HCT116 (cell line): ENCODE measurements at regions not wholly inside any gene's neighbourhood (a gene's known extent, or its start where the extent isn't known, plus 50 kb on each side); places are given as distances from the start of the nearest gene placed in this dataset.

Experiments used
- ATAC-seq: fragments of 200-7000 bp; cut with Tn5 transposase; 2 replicates; pipeline ENCODE4 v1.9.1; 2020; ENCODE audit warnings: mild to moderate bottlenecking, moderate library complexity
- BruUV-seq: library from RNA; stranded (reverse); fragments of 400-500 nt; replicated peaks from 2 replicates; lab custom pipeline; 2021; lab: Mats Ljungman, UMichigan
- CTCF ChIA-PET: fragments of 300-600 bp; sonication (Branson Sonifier 250); formaldehyde crosslinking; loops from one replicate; lab custom pipeline; 2021; ENCODE audit warnings: antibody characterized with exemption; lab: Charles Lee
- POLR2A ChIA-PET: fragments of 300-600, 350-600 bp; sonication (Branson Sonifier 250); formaldehyde crosslinking; loops from one replicate; lab custom pipeline; 2021; ENCODE audit warnings: antibody characterized with exemption; lab: Charles Lee
- RAD21 ChIA-PET, 2 experiments: fragments of 300-600 bp; sonication (Branson Sonifier 250); formaldehyde crosslinking; loops; one replicate each; lab custom pipeline; 2023; ENCODE audit warnings: low total read pairs in 2 of 2; ENCODE audit not compliant: uncharacterized antibody in 2 of 2, unreplicated experiment in 2 of 2, low non-redundant PET in 1 of 2; lab: Charles Lee
- DNase-seq: peaks from one replicate; pipeline ENCODE4 v3.0.0-alpha.2; 2010; ENCODE audit warnings: low read depth, low spot score
- H2AFZ ChIP-seq: fragments of 200-600 bp; shearing (Covaris generic), sonication (generic); 2 replicates; pipeline ENCODE4 v1.6.1; 2017; ENCODE audit warnings: low read depth, mixed run types, mixed read lengths, antibody characterized with exemption, low read length; ENCODE audit not compliant: poor library complexity, severe bottlenecking
- H3K27ac ChIP-seq: 2 replicates; pipeline ENCODE4 v1.5.1; 2012; ENCODE audit warnings: low read depth, low read length
- H3K27me3 ChIP-seq: fragments of 200-600 bp; sonication (generic); 2 replicates; pipeline ENCODE4 v1.6.1; 2016; ENCODE audit warnings: mixed run types, low read length, mixed read lengths; ENCODE audit not compliant: insufficient read depth
- H3K36me3 ChIP-seq, 2 experiments: fragments of 200-500 bp in 1 of 2; fragments of 200-600 bp in 1 of 2; sonication (Bioruptor generic) in 1 of 2; sonication (generic) in 1 of 2; 2 replicates each; pipeline versions ENCODE4 v1.5.1 to v1.6.1; 2014 to 2016; ENCODE audit warnings: low read length in 2 of 2, inconsistent platforms in 1 of 2, mixed read lengths in 1 of 2, mixed run types in 1 of 2; ENCODE audit not compliant: insufficient read depth in 2 of 2, control insufficient read depth in 1 of 2
- H3K4me1 ChIP-seq, 2 experiments: fragments of 200-600 bp in 1 of 2; sonication (generic) in 1 of 2; 2 replicates each; pipeline versions ENCODE4 v1.5.1 to v1.6.1; 2012 to 2017; ENCODE audit warnings: low read length in 2 of 2, inconsistent platforms in 1 of 2, mild to moderate bottlenecking in 1 of 2, mixed read lengths in 1 of 2, mixed run types in 1 of 2, moderate library complexity in 1 of 2; ENCODE audit not compliant: insufficient read depth in 2 of 2, control insufficient read depth in 1 of 2
- H3K4me2 ChIP-seq: fragments of 200-600 bp; sonication (generic); 2 replicates; pipeline ENCODE4 v1.6.1; 2017; ENCODE audit warnings: mixed run types, low read length, mixed read lengths
- H3K4me3 ChIP-seq, 2 experiments: fragments of 200-600 bp in 1 of 2; sonication (generic) in 1 of 2; replicated peaks in 1 of 2; 2 replicates each; pipeline ENCODE4 v1.5.1; 2011 to 2016; ENCODE audit warnings: low read length in 2 of 2, control low read depth in 1 of 2, low read depth in 1 of 2, mild to moderate bottlenecking in 1 of 2, mixed read lengths in 1 of 2, mixed run types in 1 of 2
- H3K79me2 ChIP-seq: fragments of 200-600 bp; sonication (generic); 2 replicates; pipeline ENCODE4 v1.6.1; 2017; ENCODE audit warnings: mild to moderate bottlenecking, mixed run types, low read length, moderate library complexity, mixed read lengths; ENCODE audit not compliant: insufficient read depth
- H3K9ac ChIP-seq: fragments of 200-600 bp; sonication (generic); 2 replicates; pipeline ENCODE4 v1.6.1; 2016; ENCODE audit warnings: low read length, mixed read lengths
- H3K9me2 ChIP-seq: fragments of 200-600 bp; sonication (generic), shearing (Covaris generic); 2 replicates; pipeline ENCODE4 v1.6.1; 2017; ENCODE audit warnings: mixed run types, mild to moderate bottlenecking, moderate library complexity; ENCODE audit not compliant: insufficient read depth
- H3K9me3 ChIP-seq, 2 experiments: fragments of 200-500 bp in 1 of 2; fragments of 200-600 bp in 1 of 2; sonication (Bioruptor generic) in 1 of 2; sonication (generic) in 1 of 2; 2 replicates each; pipeline ENCODE4 v1.6.1; 2014 to 2017; ENCODE audit warnings: low read length in 2 of 2, mixed read lengths in 2 of 2, inconsistent platforms in 1 of 2, low read depth in 1 of 2, mild to moderate bottlenecking in 1 of 2, mixed run types in 1 of 2, moderate library complexity in 1 of 2; ENCODE audit not compliant: control insufficient read depth in 1 of 2, insufficient read depth in 1 of 2
- H4K20me1 ChIP-seq: fragments of 200-600 bp; sonication (generic), shearing (Covaris generic); 2 replicates; pipeline ENCODE4 v1.6.1; 2017; ENCODE audit warnings: mixed run types, mild to moderate bottlenecking, moderate library complexity; ENCODE audit not compliant: insufficient read depth
- ATF3 ChIP-seq: IDR thresholded peaks from 2 replicates; pipeline ENCODE4 v1.6.1; 2012
- CEBPB ChIP-seq: IDR thresholded peaks from 2 replicates; pipeline ENCODE4 v1.6.1; 2012; ENCODE audit warnings: low read depth
- CTCF ChIP-seq, 3 experiments: fragments of 200-600 bp in 1 of 3; sonication (generic) in 1 of 3; IDR thresholded peaks in 2 of 3; conservative IDR thresholded peaks in 1 of 3; 2 replicates each; pipeline ENCODE4 v1.5.1; 2012 to 2017; ENCODE audit warnings: low read depth in 2 of 3, low read length in 2 of 3, antibody characterized with exemption in 1 of 3, borderline replicate concordance in 1 of 3, control low read depth in 1 of 3, mild to moderate bottlenecking in 1 of 3, mixed read lengths in 1 of 3, mixed run types in 1 of 3, moderate library complexity in 1 of 3; ENCODE audit not compliant: insufficient read depth in 1 of 3
- EZH2 ChIP-seq: fragments of 200-600 bp; sonication (generic); IDR thresholded peaks from 2 replicates; pipeline ENCODE4 v1.6.1; 2017; ENCODE audit warnings: antibody characterized with exemption, mixed run types
- FOSL1 ChIP-seq: IDR thresholded peaks from 2 replicates; pipeline ENCODE4 v1.6.1; 2012; ENCODE audit warnings: low read depth
- JUND ChIP-seq: IDR thresholded peaks from 2 replicates; pipeline ENCODE4 v1.6.1; 2012
- POLR2A ChIP-seq: IDR thresholded peaks from 2 replicates; pipeline ENCODE4 v1.7.0; 2011; ENCODE audit warnings: borderline replicate concordance; ENCODE audit not compliant: insufficient read depth, insufficient read length; ENCODE audit errors: extremely low read depth
- SP1 ChIP-seq: IDR thresholded peaks from 2 replicates; pipeline ENCODE4 v1.6.1; 2012; ENCODE audit warnings: low read depth
- SRF ChIP-seq: IDR thresholded peaks from 2 replicates; pipeline ENCODE4 v1.6.1; 2012; ENCODE audit warnings: low read depth
- YY1 ChIP-seq: IDR thresholded peaks from 2 replicates; pipeline ENCODE4 v1.6.1; 2011; ENCODE audit warnings: low read length, low read depth, moderate library complexity, mild to moderate bottlenecking; ENCODE audit not compliant: insufficient replicate concordance; ENCODE audit errors: extremely low read depth
- ZFX ChIP-seq: fragments of 450-650 bp; IDR thresholded peaks from 2 replicates; pipeline ENCODE4 v1.6.1; 2017
- ZNF274 ChIP-seq: fragments of 200-500 bp; sonication (Bioruptor generic); IDR thresholded peaks from 2 replicates; pipeline ENCODE4 v1.6.1; 2014; ENCODE audit warnings: mild to moderate bottlenecking, low read depth, low read length, inconsistent platforms
- intact Hi-C: fragments of 100-400 bp; cut with micrococcal nuclease; formaldehyde crosslinking; loops from 2 replicates; pipeline ENCODE4 v1.10.0; 2022

DNA sequence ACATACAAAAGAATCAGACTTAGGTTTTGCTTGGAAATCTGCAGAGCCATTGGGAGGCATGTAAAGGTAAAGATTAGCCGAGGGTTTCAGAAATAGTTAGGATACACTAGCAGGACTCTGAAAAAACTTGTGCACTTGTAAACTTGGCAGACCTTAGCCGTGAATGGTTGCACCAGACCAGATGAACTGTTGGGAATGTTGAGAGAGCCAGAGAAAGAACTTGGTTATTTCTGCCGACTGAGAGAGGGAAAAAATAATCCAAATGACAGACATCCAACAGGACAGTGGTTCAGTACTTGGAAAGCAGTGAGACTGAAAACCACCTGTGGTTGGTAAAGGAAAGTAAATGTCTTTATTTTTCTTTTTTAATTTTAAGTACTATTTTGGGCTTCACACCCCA, 222.5 kb upstream of the DDHD1 start:
- Histone ChIP-seq H4K20me1 (no peaks in the 10 kb centered on the region), H2AFZ (no peak overlapping the region), H3K9ac (no peak overlapping the region), H3K4me1 (peaks cover 0 to 7% of the 10 kb centered on the region in 2 experiments; a peak in 2 of 4 replicates), H3K9me3 (no peaks in the 10 kb centered on the region), H3K9me2 (no peaks in the 10 kb centered on the region), H3K79me2 (no peaks in the 10 kb centered on the region), H3K4me2 (no peak overlapping the region), H3K36me3 (no peaks in the 10 kb centered on the region), H3K4me3 (no peak overlapping the region), H3K27me3 (no peaks in the 10 kb centered on the region), H3K27ac (no peak overlapping the region)
- TF ChIP-seq YY1, result no peak
- no peak for TF ChIP-seq SP1
- no peak for TF ChIP-seq CTCF (IDR thresholded peaks at IDR 0.05 in 2 of 3, conservative IDR thresholded peaks at IDR 0.05 in 1 of 3; ENCODE audit: borderline replicate concordance in 1 of 3, insufficient read depth in 1 of 3, low read depth in 2 of 3, low read length in 2 of 3)
- no peak for TF ChIP-seq EZH2
- no peak for TF ChIP-seq SRF
- no peak for TF ChIP-seq JUND
- TF ChIP-seq ZFX, result no peak
- no peak for TF ChIP-seq POLR2A
- no peak for TF ChIP-seq FOSL1
- no peak for TF ChIP-seq ATF3
- TF ChIP-seq CEBPB, result no peak
- TF ChIP-seq ZNF274, result no peak
- BruUV-seq, result no TSS peak
- CTCF ChIA-PET, result no interaction called here
- intact Hi-C loops, result no loop called here
- RAD21 ChIA-PET, result no interaction called here
- POLR2A ChIA-PET, result no interaction called here
- DNase-seq (no peak), ATAC-seq (no peak)
